Germinal center (tissue), 1 donor: ENCODE measurements at regions not wholly inside any gene's neighbourhood (a gene's known extent, or its start where the extent isn't known, plus 50 kb on each side); places are given as distances from the start of the nearest gene placed in this dataset.
"Not testable (repeated sequence)": the region's sequence is repeated elsewhere in the genome, so short reads cannot be mapped to it uniquely, and the experiment has no call there.

Experiments used
- DNase-seq: peaks from one replicate; pipeline ENCODE4 v3.0.0; 2012; ENCODE audit warnings: mixed read lengths, low spot score

DNA sequence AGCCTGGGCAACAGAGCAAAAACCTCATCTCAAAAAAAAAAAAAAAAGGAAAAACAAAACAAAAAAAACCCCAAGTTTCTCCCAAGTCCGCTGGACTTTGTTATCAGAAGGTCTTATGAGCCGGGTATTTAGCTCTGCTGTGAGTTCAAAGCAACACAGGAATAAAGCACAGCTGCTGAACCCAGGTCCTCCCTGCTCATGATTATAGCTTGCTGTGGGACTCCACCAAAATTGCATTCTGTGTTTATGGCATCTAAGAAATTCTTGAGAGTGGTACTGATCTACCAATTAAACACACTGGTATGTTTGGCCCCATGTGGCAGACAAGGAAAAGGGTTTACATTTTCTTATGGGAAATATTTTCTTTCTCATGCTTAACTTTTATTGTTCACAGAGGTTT, 93.6 kb upstream of the NEDD9 start:
- no peak for DNase-seq

GRCh38 chr6:11324453-11325015, 92.1 kb upstream of the NEDD9 start:
- no peak for DNase-seq

DNA sequence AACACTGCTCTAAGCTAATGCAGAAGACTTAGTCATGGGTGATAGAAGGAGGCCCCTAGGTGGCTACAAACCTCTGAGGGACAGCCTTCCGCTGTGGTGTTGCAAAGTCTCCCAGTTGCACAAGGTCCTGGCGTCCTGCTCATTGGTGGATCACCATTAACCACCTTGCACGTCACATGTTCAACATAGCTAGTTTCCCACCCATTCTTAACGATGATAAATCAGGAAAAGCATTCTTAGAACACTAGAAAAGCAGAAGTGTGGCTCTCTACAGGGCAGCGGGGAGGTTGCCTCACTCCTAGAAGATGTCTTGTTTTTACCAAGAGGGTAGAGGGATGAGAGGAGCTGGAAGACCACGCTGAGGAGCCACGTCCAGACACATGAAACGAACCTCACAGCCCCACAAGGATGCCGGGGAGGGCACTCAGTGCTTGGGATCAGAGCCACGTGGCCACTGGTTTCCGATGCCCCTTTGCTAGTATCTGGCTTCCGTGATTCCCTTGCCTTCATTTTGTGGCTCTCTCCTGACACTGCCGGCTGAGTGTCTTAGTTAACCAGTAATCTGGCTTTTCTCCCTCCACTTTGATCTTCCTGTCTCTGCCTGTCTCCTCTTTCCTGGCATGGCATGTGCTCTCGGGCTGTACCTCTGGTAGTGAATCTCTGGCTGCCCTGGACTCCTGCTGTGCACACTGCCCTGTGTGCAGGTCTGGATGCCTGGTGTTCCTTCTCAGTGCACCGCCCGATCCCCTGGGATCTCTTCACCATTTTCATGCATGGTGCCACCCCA, 91.4 kb upstream of the NEDD9 start:
- no peak for DNase-seq

GRCh38 chr6:11322252-11322885, 89.9 kb upstream of the NEDD9 start:
- DNase-seq = no peak

GRCh38 chr6:11320914-11321597, 88.6 kb upstream of the NEDD9 start:
- DNase-seq = no peak

GRCh38 chr6:11318835-11319813, 86.7 kb upstream of the NEDD9 start:
- no peak for DNase-seq

- DNase-seq = no peak
These were observed 85.7 kb upstream of the NEDD9 start for GRCh38 chr6:11317885-11318771.

- no peak for DNase-seq
These were observed 83.4 kb upstream of the NEDD9 start for GRCh38 chr6:11315743-11316437.

DNA sequence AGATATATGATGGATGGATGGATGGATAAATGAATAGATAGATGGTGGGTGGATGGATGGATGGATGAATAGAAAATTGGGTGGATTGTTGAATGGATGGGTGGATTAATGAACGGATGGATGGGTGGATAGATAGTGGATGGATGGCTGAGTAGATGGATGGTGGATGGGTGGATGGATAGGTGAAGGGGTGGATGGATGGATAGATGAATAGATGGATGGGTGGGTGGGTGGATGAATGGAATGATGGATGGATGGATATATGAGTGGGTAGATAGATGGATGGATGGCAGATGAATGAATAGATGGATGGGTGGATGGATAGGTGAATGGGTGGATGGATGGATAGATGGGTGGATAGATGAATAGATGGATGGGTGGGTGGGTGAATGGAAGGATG, 80.7 kb upstream of the NEDD9 start:
- no peak for DNase-seq

- DNase-seq = no peak
These were observed 79.5 kb upstream of the NEDD9 start for GRCh38 chr6:11311970-11312369.

DNA sequence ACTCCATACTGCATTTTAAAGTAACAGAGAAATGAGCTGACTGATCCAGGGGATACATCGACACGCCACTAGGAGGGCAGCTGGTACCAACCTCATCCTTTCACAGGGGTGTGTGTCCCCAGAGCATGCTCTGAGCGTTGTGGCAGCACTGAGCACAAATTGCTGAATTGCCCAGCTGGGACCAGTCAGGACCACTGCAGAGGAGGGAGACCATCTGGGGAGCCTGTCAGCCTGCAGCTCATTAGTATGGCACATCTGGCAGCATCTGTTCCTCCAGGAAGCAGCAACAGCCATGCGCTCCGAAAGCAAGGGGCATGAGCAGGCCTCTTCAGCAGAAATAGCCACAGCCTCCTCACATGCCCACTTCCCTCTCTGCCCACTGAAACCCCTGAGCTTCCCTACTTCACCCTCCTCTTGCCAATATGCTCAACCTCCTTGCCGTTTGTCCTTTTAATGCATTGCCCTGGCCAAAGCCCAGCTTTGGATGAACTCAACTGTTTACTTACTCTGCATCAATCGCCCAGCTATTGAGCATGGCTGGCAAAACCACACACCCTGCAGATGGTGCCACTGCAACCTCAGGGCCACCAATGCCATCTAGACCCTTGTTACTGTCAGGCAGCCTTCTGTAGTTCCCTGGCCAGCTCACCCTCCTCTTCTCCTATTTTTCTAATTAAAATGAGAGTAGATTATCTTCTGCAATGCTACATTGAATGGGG, 77.6 kb upstream of the NEDD9 start:
- DNase-seq = no peak

GRCh38 chr6:11307226-11307625, 74.8 kb upstream of the NEDD9 start:
- no peak for DNase-seq

- DNase-seq = no peak
These were observed 72.5 kb upstream of the NEDD9 start for GRCh38 chr6:11304946-11305345.

DNA sequence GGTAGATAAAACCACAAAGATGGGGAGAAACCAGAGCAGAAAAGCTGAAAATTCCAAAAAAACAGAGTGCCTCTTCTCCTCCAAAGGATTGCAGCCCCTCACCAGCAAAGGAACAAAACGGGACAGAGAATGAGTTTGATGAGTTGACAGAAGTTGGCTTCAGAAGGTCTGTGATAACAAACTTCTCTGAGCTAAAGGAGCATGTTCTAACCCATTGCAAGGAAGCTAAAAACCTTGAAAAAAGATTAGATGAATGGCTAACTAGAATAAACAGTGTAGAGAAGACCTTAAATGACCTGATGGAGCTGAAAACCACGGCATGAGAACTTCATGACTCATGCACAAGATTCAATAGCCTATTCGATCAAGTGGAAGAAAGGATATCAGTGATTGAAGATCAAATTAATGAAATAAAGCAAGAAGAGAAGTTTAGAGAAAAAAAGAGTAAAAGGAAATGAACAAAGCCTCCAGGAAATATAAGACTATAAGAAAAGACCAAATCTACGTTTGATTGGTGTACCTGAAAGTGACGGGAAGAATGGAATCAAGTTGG, 67.5 kb upstream of the NEDD9 start:
- DNase-seq = not testable (repeated sequence)

GRCh38 chr6:11299421-11299784, 66.9 kb upstream of the NEDD9 start:
- DNase-seq = not testable (repeated sequence)

GRCh38 chr6:11298651-11299420, 66.4 kb upstream of the NEDD9 start:
- no peak for DNase-seq

DNA sequence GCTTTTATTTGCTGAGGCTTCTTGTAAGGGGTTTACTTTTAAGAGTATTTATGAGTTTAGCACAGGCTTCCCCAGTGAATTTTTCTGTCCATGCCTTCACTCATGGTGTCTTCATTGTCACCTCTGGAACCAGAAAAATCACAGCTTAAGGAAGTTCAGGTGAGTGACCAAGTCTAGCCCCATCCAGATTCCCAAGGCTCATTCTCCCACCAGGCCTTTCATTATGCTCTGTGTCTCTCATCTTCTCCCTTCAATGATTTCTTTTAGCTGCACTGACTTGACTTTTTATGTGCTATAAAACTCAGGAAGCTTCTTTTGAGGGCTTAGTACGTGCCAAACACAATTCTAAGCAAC, 64.9 kb upstream of the NEDD9 start:
- no peak for DNase-seq
